ENCODE measurements at regions not wholly inside any gene's neighbourhood (a gene's known extent, or its start where the extent isn't known, plus 50 kb on each side); places are given as distances from the start of the nearest gene placed in this dataset.

DNA sequence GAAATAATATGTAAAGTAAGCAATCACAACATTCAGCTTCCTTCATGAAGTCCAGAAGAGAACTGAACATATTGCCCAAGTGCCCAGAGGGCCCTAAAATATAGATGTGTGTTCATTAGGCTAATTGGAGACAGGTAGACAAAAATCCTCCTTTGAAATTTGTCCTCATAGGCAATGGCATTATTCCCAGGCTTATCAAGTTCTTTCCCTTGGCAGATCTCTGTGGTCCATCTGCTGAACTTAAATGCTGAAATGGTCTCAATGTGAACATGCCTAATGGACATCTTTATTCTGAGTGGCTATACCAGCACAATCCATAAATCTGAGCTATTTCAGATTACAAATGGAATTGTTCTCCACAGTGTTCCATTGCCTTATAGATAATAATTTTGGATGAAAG is 79.0 kb upstream of the BMP5 start:
- TF ChIP-seq EZH2phosphoT487 (IDR thresholded peaks at IDR 0.05; ENCODE audit: insufficient read depth, low read depth) (no peak), EZH2 (IDR thresholded peaks at IDR 0.05; ENCODE audit: insufficient read depth, poor library complexity, severe bottlenecking) (no peak)

Data from GM23248 (cell line).